Heart left ventricle (tissue), 13 donors: ENCODE measurements at regions not wholly inside any gene's neighbourhood (a gene's known extent, or its start where the extent isn't known, plus 50 kb on each side); places are given as distances from the start of the nearest gene placed in this dataset.

Source experiments
- CTCF ChIP-seq, 12 donors: fragments of 200-600 bp; sonication (generic) in 4 of 12; IDR thresholded peaks; one replicate each; pipeline versions ENCODE4 v1.5.0 to v1.8.0; 2018 to 2022; ENCODE audit warnings: antibody characterized with exemption in 12 of 12, mild to moderate bottlenecking in 5 of 12
- POLR2A ChIP-seq, 2 donors: fragments of 450-650 bp; IDR thresholded peaks; one replicate each; pipeline ENCODE4 v1.6.1; 2017; ENCODE audit warnings: antibody characterized with exemption in 2 of 2, mild to moderate bottlenecking in 2 of 2, moderate library complexity in 2 of 2
- donor health status: ischemic (EF 13 %, LVEDD 7.1; RV severe dilation, severe dysfunction).
- donor health status: DM: no; HTN: yes; CAD: no.
- donor health status: DM: no; HTN: no; CAD: no.
- donor health status: ischemic (EF 25% LVEDD 6.9; RV normal size, moderate dysfunction).
- donor health status: ischemic (EF 25% LVEDD 5.7; RV mildly dilated, moderate dysfunction).
- donor health status: ischemic (EF 35%, LVEDD 5.7; RV mildly dilated, moderate dysfunction).
- donor health status: nonischemic (EF 11% LVEDD 7.7; RV severe dilation, severe dysfunction).
- donor health status: DM: yes; HTN: yes; CAD: no.
- donor health status: PGD.
- donor health status: ischemic (EF 29% LVEDD 5.4; RV normal size, mild dysfunction).
- donor health status: nonischemic (EF 23%, LVEDD 6.1; RV moderate dilation, normal function).

- TF ChIP-seq CTCF (IDR thresholded peaks at IDR 0.05), result no peak
- TF ChIP-seq POLR2A (IDR thresholded peaks at IDR 0.05), result no peak
Observed at GRCh38 chr10:61173450-61173849, 229.5 kb upstream of the RHOBTB1 start.
